ENCODE measurements at regions not wholly inside any gene's neighbourhood (a gene's known extent, or its start where the extent isn't known, plus 50 kb on each side); places are given as distances from the start of the nearest gene placed in this dataset.

- no peak for TF ChIP-seq CTCF (IDR thresholded peaks at IDR 0.05; ENCODE audit: low read depth, low read length, missing control alignments)
- H3K4me3 ChIP-seq (ENCODE audit: low read depth, low read length) = no peak overlapping the region
- DNase-seq (ENCODE audit: low read depth) = no peak
These were observed 72.7 kb upstream of the OTOS start for GRCh38 chr2:240213226-240213475.

- no peak for TF ChIP-seq CTCF (IDR thresholded peaks at IDR 0.05; ENCODE audit: low read depth, low read length, missing control alignments)
- DNase-seq (ENCODE audit: low read depth) = no peak
- H3K4me3 ChIP-seq (ENCODE audit: low read depth, low read length) = no peak overlapping the region
These were observed 73.3 kb upstream of the OTOS start for GRCh38 chr2:240213476-240214421.

GRCh38 chr2:240214790-240215675 lies 74.6 kb upstream of the OTOS start:
- H3K4me3 ChIP-seq (ENCODE audit: low read depth, low read length) = no peak overlapping the region
- no peak for TF ChIP-seq CTCF (IDR thresholded peaks at IDR 0.05; ENCODE audit: low read depth, low read length, missing control alignments)
- no peak for DNase-seq (ENCODE audit: low read depth)

GRCh38 chr2:240215676-240216051 lies 75.2 kb upstream of the OTOS start:
- no peak for TF ChIP-seq CTCF (IDR thresholded peaks at IDR 0.05; ENCODE audit: low read depth, low read length, missing control alignments)
- DNase-seq (ENCODE audit: low read depth) = no peak

GRCh38 chr2:240216167-240216566 lies 75.7 kb upstream of the OTOS start:
- H3K4me3 ChIP-seq (ENCODE audit: low read depth, low read length) = no peak overlapping the region
- no peak for TF ChIP-seq CTCF (IDR thresholded peaks at IDR 0.05; ENCODE audit: low read depth, low read length, missing control alignments)
- DNase-seq (ENCODE audit: low read depth) = no peak

More at GRCh38 chr2:240215676-240216051, 75.2 kb upstream of the OTOS start:
- no peak overlapping the region for H3K4me3 ChIP-seq (ENCODE audit: low read depth, low read length)

- no peak for DNase-seq (ENCODE audit: low read depth)
- no peak overlapping the region for H3K4me3 ChIP-seq (ENCODE audit: low read depth, low read length)
- TF ChIP-seq CTCF (IDR thresholded peaks at IDR 0.05; ENCODE audit: low read depth, low read length, missing control alignments) = no peak
These were observed 77.2 kb upstream of the OTOS start for GRCh38 chr2:240217431-240218301.
